ENCODE measurements at regions not wholly inside any gene's neighbourhood (a gene's known extent, or its start where the extent isn't known, plus 50 kb on each side); places are given as distances from the start of the nearest gene placed in this dataset.

- no peak for DNase-seq (ENCODE audit: low read depth)
These were observed 243.4 kb upstream of the PMFBP1 start for GRCh38 chr16:72415379-72415778.

- DNase-seq (ENCODE audit: low read depth) = no peak
These were observed 238.5 kb upstream of the PMFBP1 start for GRCh38 chr16:72410492-72410891.

DNA sequence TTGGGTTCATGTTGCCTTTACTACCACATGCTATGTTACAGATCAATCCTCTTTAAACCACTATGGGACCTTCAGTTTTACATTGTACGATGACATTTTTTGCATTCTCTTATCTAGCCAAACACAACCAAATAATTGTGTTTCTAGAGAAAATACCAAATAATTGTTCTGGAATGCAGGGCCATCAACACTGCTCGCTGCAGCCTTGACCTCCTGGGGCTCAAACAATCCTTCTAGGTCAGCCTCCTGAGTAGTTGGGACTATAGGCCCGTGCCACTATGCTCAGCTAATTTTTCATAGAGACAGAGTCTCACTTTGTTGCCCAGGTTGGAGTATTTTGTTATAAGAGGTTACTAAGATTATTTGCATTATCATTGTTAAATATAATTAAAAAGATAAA is 237.5 kb upstream of the PMFBP1 start:
- DNase-seq (ENCODE audit: low read depth) = no peak

DNA sequence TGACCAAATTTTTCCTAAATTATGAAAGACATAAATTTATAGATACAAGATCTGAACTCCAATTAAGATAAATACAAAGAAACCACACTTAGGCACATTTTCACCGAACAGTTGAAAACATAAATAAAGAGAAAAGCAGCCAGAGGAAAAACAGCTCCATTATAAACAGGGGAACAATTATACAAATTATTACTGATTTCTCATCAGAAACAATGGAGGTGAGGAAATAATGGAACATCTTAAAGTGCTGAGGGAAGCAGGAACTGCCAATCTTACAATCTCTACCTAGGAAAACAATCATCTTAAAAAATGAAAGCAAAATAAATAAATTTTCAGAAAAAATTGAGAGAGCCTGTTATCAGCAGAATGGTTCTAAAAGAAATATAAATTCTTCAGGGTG is 234.4 kb upstream of the PMFBP1 start:
- no peak for DNase-seq (ENCODE audit: low read depth)

GRCh38 chr16:72404299-72404698 is 232.3 kb upstream of the PMFBP1 start:
- DNase-seq (ENCODE audit: low read depth) = peak; percentile 69

GRCh38 chr16:72401084-72401361 is 229.1 kb upstream of the PMFBP1 start:
- DNase-seq (ENCODE audit: low read depth) = no peak

GRCh38 chr16:72400257-72401083 is 228.5 kb upstream of the PMFBP1 start:
- DNase-seq (ENCODE audit: low read depth) = peak; percentile 74

GRCh38 chr16:72399811-72400210 is 227.9 kb upstream of the PMFBP1 start:
- no peak for DNase-seq (ENCODE audit: low read depth)

- DNase-seq (ENCODE audit: low read depth) = no peak
These were observed 225.9 kb upstream of the PMFBP1 start for GRCh38 chr16:72397876-72398275.

- no peak for DNase-seq (ENCODE audit: low read depth)
These were observed 222.6 kb upstream of the PMFBP1 start for GRCh38 chr16:72394526-72394925.

DNA sequence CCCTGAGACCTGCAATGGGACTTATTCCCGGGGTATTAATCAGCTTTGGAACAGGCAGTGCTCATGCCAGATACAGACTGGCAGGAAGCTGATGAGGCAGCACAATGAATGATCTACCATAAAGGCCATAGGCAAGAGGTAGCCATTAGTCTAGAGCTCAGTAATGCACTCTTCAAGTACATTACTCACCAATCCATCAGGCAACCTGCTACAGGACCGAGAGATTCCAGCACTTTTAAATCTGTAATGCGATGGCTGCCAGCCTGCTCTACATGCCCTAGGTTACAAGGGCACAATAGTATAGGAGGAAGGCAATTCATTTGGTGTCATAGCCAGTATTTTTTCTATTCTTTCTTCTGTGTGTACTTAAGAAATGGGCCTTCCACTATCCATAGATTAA is 217.8 kb upstream of the PMFBP1 start:
- DNase-seq (ENCODE audit: low read depth) = no peak

- no peak for DNase-seq (ENCODE audit: low read depth)
These were observed 216.1 kb upstream of the PMFBP1 start for GRCh38 chr16:72388007-72388406.

- DNase-seq (ENCODE audit: low read depth) = no peak
These were observed 212.7 kb upstream of the PMFBP1 start for GRCh38 chr16:72384651-72385050.

- DNase-seq (ENCODE audit: low read depth) = no peak
These were observed 208.3 kb upstream of the PMFBP1 start for GRCh38 chr16:72380283-72380682.

DNA sequence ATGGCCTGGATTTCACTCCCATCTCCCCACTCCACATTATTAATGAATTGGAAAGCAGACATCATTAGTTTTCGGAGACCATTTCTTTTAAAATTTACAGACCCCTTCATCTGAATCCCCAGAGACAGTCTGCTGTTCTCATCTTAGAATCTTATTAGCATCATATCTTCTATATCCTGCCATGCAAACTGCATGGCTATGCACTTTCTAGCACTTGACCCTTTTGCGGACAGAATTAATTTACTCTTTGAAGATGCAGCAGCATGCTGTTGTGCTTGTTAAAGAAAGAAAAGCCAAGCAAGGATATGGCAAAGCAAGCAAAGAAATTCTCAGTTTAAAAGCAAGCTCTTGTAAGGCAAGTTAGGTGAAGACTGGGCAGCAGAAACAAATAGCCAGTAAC is 201.2 kb upstream of the PMFBP1 start:
- DNase-seq (ENCODE audit: low read depth) = no peak

GRCh38 chr16:72372087-72373045 is 200.4 kb upstream of the PMFBP1 start:
- no peak for DNase-seq (ENCODE audit: low read depth)

GRCh38 chr16:72371307-72372086 is 199.5 kb upstream of the PMFBP1 start:
- DNase-seq (ENCODE audit: low read depth) = peak; percentile 59

GRCh38 chr16:72369274-72369673 is 197.3 kb upstream of the PMFBP1 start:
- no peak for DNase-seq (ENCODE audit: low read depth)

DNA sequence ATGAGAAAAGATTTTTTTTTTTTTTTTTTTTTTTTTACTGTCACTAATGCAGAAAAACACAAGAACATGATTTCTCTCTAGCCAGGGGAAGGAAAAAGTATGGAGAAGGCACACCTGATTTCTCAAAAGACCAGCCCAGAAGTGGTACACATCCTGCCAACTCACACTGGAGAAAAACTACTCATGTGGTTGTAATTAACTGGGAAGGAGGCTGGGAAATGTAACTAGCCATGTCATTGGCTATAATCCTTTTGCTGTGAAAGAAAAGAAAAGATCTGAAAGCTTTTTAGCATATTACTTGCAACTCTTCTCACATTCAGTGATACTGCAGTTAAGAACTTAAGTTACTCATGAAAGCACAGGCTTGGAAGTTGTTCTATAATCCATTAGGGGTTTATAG is 195.9 kb upstream of the PMFBP1 start:
- DNase-seq (ENCODE audit: low read depth) = no peak

- no peak for DNase-seq (ENCODE audit: low read depth)
These were observed 191.0 kb upstream of the PMFBP1 start for GRCh38 chr16:72362973-72363372.

DNA sequence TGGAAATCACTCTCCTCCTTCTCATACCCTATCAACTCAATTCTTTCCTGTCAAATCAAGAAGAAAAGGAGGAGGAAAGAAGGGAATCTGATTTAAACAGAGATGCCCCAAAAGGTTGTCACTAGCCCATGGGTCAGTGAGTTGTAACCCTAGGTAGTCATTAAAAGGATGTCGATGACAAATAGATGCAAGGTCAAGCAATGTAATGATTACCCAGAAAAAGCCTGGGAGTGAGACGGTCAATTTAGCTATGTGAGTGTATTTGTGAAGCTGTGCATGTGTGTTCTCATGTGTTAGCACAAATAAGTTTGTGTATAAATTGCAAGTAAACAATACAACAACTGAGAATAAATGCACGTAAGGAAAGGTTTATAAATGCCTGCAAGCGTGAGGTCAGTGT is 190.5 kb upstream of the PMFBP1 start:
- DNase-seq (ENCODE audit: low read depth) = no peak

DNA sequence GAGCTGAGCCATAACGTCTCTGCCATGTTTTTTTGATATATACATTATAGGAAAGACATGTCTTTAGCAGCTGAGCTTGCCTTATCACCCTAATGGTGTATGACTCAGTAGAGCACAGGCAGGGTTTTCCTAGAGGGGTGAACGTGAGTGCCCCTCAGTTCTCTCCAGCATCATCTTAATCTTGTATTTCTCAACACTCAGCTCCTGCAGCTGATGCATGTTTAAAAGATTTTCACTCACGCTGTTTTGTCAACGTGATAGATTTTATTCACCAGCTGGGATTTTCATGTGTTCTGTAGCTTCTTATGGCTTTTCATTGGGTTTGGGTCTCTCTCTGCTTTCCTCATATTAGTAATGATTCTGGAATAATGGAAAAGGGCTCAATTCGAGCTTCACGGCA is 186.0 kb upstream of the PMFBP1 start:
- DNase-seq (ENCODE audit: low read depth) = no peak

All from LHCN-M2 (cell line).